KMS-11 (cell line): ENCODE measurements at regions not wholly inside any gene's neighbourhood (a gene's known extent, or its start where the extent isn't known, plus 50 kb on each side); places are given as distances from the start of the nearest gene placed in this dataset.

Experiments
- H2AFZ ChIP-seq: fragments of 200-600 bp; sonication (generic); 2 replicates; pipeline ENCODE4 v1.6.1; 2016; ENCODE audit warnings: antibody characterized with exemption, mixed run types, low read depth
- H3K27ac ChIP-seq: fragments of 200-600 bp; sonication (generic); 2 replicates; pipeline ENCODE4 v1.6.1; 2016; ENCODE audit warnings: mild to moderate bottlenecking, mixed run types
- H3K27me3 ChIP-seq: fragments of 200-600 bp; sonication (generic); 2 replicates; pipeline ENCODE4 v1.6.1; 2017; ENCODE audit warnings: mild to moderate bottlenecking, low read depth, mixed run types, moderate library complexity; ENCODE audit not compliant: insufficient read depth
- H3K36me3 ChIP-seq: fragments of 200-600 bp; sonication (generic); 2 replicates; pipeline ENCODE4 v1.6.1; 2017; ENCODE audit warnings: mild to moderate bottlenecking, mixed run types; ENCODE audit not compliant: insufficient read depth
- H3K4me1 ChIP-seq: fragments of 200-600 bp; sonication (generic); 2 replicates; pipeline ENCODE4 v1.6.1; 2016; ENCODE audit warnings: mild to moderate bottlenecking, low read depth, mixed run types; ENCODE audit not compliant: poor library complexity, severe bottlenecking
- H3K4me2 ChIP-seq: fragments of 200-600 bp; sonication (generic); 2 replicates; pipeline ENCODE4 v1.7.0; 2016; ENCODE audit warnings: mild to moderate bottlenecking, mixed run types
- H3K4me3 ChIP-seq: fragments of 200-600 bp; sonication (generic); IDR thresholded peaks from 2 replicates; pipeline ENCODE4 v1.6.1; 2017; ENCODE audit warnings: low read depth, low read length, mixed read lengths; ENCODE audit not compliant: insufficient read depth
- H3K79me2 ChIP-seq: fragments of 200-600 bp; sonication (generic); 2 replicates; pipeline ENCODE4 v1.6.1; 2016; ENCODE audit warnings: low read depth, mixed run types; ENCODE audit not compliant: insufficient read depth
- H3K9ac ChIP-seq: fragments of 200-600 bp; sonication (generic); 2 replicates; pipeline ENCODE4 v1.6.1; 2016; ENCODE audit warnings: mild to moderate bottlenecking, mixed run types
- H4K20me1 ChIP-seq: fragments of 200-600 bp; sonication (generic); 2 replicates; pipeline ENCODE4 v1.6.1; 2016; ENCODE audit warnings: mild to moderate bottlenecking, mixed run types; ENCODE audit not compliant: insufficient read depth
- CTCF ChIP-seq: fragments of 200-600 bp; sonication (generic); conservative IDR thresholded peaks from 2 replicates; pipeline ENCODE4 v1.6.1; 2017; ENCODE audit warnings: low read depth, mild to moderate bottlenecking, antibody characterized with exemption, low read length, moderate library complexity, mixed read lengths

- no peak overlapping the region for H3K4me3 ChIP-seq
- no peaks in the 10 kb centered on the region for H3K27me3 ChIP-seq
- H2AFZ ChIP-seq = peak overlapping the region; percentile 22
- H3K4me1 ChIP-seq = peaks cover 53% of the 10 kb centered on the region
- peak overlapping the region; percentile 67 for H3K9ac ChIP-seq
- no peak for TF ChIP-seq CTCF
- H4K20me1 ChIP-seq = no peaks in the 10 kb centered on the region
- H3K4me2 ChIP-seq = peak overlapping the region; percentile 73
- H3K79me2 ChIP-seq = no peaks in the 10 kb centered on the region
- H3K36me3 ChIP-seq = no peaks in the 10 kb centered on the region
- H3K27ac ChIP-seq = peak overlapping the region; percentile 98
These were observed 157.9 kb downstream of the ZNF664 start for GRCh38 chr12:124130691-124131591.

DNA sequence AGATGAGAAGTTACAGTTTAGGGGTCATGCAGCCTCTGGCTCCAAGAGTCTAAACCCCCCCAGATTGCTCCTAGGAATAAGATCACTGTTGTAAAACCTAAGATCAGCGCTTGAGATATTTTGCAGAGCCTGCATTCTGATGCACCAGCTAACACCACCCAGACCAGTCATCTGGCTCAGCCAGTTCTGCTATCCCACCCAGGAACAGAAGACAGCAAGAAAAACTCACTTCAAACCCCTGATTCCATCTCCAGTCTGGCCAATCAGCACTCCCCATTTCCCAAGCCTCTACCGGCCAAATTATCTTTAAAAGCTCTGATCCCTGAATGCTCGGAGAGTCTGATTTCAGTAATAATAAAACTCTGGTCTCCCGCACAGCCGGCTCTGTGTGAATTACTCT, 158.6 kb downstream of the ZNF664 start:
- H3K9ac ChIP-seq = peak overlapping the region; percentile 67; the same call in 1 of the 2 replicates
- TF ChIP-seq CTCF = no peak

GRCh38 chr12:124132530-124132929, 159.5 kb downstream of the ZNF664 start:
- H3K4me2 ChIP-seq = peak overlapping the region; percentile 73
- no peaks in the 10 kb centered on the region for H3K36me3 ChIP-seq
- peak overlapping the region; percentile 98 for H3K27ac ChIP-seq
- no peak overlapping the region for H3K4me3 ChIP-seq
- no peaks in the 10 kb centered on the region for H4K20me1 ChIP-seq
- TF ChIP-seq CTCF = no peak
- H3K9ac ChIP-seq = peak overlapping the region; percentile 67; the same call in 1 of the 2 replicates
- peak overlapping the region; percentile 14; the same call in 1 of the 2 replicates for H2AFZ ChIP-seq
- peaks cover 49% of the 10 kb centered on the region for H3K4me1 ChIP-seq
- no peaks in the 10 kb centered on the region for H3K79me2 ChIP-seq
- no peaks in the 10 kb centered on the region for H3K27me3 ChIP-seq

More for the DNA sequence above, 158.6 kb downstream of the ZNF664 start:
- peak overlapping the region; percentile 38; the same call in 1 of the 2 replicates for H2AFZ ChIP-seq
- peaks cover 53% of the 10 kb centered on the region for H3K4me1 ChIP-seq
- H3K4me2 ChIP-seq = peak overlapping the region; percentile 73
- H3K4me3 ChIP-seq = no peak overlapping the region
- no peaks in the 10 kb centered on the region for H3K36me3 ChIP-seq
- H3K27me3 ChIP-seq = no peaks in the 10 kb centered on the region
- no peaks in the 10 kb centered on the region for H4K20me1 ChIP-seq
- H3K79me2 ChIP-seq = no peaks in the 10 kb centered on the region
- peak overlapping the region; percentile 98 for H3K27ac ChIP-seq

- H3K27me3 ChIP-seq = no peaks in the 10 kb centered on the region
These were observed 158.1 kb upstream of the RFLNA start for GRCh38 chr12:124136796-124137195.

More at GRCh38 chr12:124136796-124137195, 158.1 kb upstream of the RFLNA start:
- Histone ChIP-seq H2AFZ (no peak overlapping the region), H3K9ac (no peak overlapping the region), H3K4me3 (no peak overlapping the region), H3K4me2 (no peak overlapping the region), H3K27ac (no peak overlapping the region), H3K36me3 (no peaks in the 10 kb centered on the region), H3K4me1 (peaks cover 14% of the 10 kb centered on the region), H4K20me1 (no peaks in the 10 kb centered on the region), H3K79me2 (no peaks in the 10 kb centered on the region)
- TF ChIP-seq CTCF = no peak
